SIG-M5 treated with dmso at 0.1 percent for 504 hours (cell line): ENCODE measurements at regions not wholly inside any gene's neighbourhood (a gene's known extent, or its start where the extent isn't known, plus 50 kb on each side); places are given as distances from the start of the nearest gene placed in this dataset.
A peak's percentile ranks its signal among the peaks of the same experiment; 100 is the strongest.

Source experiments
- DNase-seq: peaks from one replicate; lab custom pipeline; 2025; ENCODE audit not compliant: unreplicated experiment; lab: John Stamatoyannopoulos, UW

- DNase-seq: no peak
Observed at GRCh38 chr10:10294881-10295529, 722.7 kb upstream of the CELF2 start.

- no peak for DNase-seq
Observed at GRCh38 chr10:10295537-10295936, 722.1 kb upstream of the CELF2 start.

DNA sequence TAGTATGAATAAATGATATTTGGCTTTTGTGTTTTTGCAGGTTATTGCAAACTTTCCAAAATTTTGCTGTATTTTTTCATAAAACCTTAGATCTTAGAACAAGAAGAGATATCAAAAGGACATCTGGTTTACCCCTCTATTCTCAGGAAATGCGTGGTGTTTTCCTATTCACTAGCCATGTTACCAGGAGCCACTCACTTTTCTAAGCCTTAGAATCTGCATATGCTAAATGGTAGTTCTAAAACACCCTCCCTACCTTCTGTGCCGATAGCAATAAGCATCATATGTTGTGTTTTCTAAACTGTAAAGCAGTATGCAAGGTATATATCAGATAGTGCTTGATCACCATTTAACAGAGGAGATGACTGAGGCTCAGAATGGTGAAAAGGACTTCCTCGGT, 715.0 kb upstream of the CELF2 start:
- DNase-seq: no peak

- no peak for DNase-seq
Observed at GRCh38 chr10:10307036-10307435, 710.6 kb upstream of the CELF2 start.

- no peak for DNase-seq
Observed at GRCh38 chr10:10307551-10307950, 710.1 kb upstream of the CELF2 start.

DNA sequence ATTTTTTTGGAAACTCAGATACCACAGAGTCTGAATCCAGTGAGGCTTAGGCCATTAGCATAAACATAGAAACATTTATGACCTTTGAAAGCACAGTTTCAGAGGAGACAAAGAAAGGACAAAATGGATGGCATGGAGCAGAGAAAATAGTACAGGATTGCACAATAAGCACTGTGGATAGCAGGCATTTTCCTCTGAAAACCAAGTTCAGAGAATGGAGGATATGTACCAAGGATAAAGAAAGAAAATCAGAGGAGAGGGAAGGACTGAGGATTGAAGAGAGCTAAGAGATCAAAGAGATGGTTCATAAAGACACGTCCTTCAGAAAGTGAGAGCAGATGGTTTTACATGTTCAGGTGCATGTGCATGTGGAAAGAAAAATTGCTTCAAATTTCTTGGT, 707.2 kb upstream of the CELF2 start:
- DNase-seq: no peak

- DNase-seq: no peak
Observed at GRCh38 chr10:10311966-10312365, 705.7 kb upstream of the CELF2 start.

GRCh38 chr10:10313149-10313835, 704.4 kb upstream of the CELF2 start:
- peak; percentile 4 for DNase-seq

GRCh38 chr10:10314626-10315025, 703.0 kb upstream of the CELF2 start:
- no peak for DNase-seq

- DNase-seq: no peak
Observed at GRCh38 chr10:10315989-10316388, 701.7 kb upstream of the CELF2 start.

- DNase-seq: no peak
Observed at GRCh38 chr10:10317151-10317550, 700.5 kb upstream of the CELF2 start.

DNA sequence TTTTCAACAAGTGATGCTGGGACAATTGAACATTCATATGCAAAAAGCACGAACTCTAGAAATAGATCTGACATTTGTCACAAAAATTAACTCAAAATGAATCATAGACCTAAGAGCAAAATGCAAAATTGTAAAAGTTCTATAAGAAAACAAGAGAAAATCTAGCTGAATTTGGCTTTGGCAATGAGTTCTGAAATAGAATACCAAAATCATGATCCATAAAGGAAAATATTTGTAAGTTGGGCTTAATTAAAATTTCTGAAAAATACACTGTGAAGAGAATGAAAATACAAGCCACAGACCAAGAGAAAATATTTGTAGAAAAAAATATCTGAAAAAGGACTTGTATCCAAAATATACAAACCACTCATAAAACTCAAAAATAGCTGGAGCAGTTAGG, 698.8 kb upstream of the CELF2 start:
- no peak for DNase-seq

DNA sequence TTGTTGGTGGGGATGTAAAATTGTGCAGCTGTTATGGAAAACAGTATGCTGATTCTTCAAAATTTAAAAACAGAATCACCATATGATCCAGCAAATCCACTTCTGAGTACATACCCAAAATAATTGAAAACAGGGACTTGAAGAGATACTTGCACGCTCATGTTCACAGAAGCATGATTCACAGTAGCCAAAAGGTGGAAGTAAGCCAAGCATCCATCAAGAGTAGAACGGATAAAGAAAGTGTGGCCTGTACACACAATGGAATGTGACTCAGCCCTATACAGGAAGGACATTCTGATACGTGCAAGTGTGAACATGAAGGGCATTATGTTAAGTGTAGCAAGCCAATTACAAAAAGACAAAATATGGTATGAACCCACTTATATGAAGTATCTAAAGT, 696.7 kb upstream of the CELF2 start:
- DNase-seq: no peak

GRCh38 chr10:10326116-10326515, 691.6 kb upstream of the CELF2 start:
- no peak for DNase-seq

DNA sequence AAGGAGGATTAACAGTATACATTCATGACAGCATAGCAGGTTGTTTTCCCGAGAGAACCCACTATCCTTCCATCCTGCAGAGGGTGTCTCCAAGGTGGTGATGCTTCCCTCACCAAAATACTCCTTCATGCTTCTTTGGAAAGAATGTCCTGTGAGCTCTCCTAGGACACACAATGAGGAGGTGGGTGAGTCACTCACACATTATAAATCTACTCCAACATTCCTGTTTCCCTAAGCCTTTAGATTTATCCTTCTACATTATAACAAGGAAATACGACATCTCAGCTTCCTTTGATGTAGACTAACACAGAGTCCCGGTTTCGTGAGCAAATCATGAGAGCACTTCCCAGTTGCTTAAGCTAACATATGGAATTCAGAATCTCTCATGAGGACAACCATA, 689.7 kb upstream of the CELF2 start:
- no peak for DNase-seq

- no peak for DNase-seq
Observed at GRCh38 chr10:10330418-10330817, 687.3 kb upstream of the CELF2 start.

DNA sequence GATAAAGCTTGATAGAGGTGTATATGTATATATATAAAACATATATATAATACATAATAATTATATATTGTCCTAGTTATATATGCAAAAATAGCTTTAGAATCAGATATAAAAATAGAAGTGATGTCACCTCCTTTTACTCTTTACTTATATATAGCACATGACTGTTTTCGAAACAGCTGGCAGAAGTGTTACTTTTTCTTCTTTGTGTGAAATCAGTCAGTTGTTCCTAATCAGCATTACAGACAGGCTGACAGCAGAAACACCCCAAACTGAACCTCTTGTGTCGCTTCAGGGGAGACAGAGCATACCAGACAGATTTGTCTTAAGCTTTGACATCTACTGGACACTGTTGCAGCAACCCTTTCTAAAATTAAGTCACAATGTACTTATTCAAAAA, 684.9 kb upstream of the CELF2 start:
- DNase-seq: no peak

- DNase-seq: no peak
Observed at GRCh38 chr10:10333622-10334021, 684.0 kb upstream of the CELF2 start.

DNA sequence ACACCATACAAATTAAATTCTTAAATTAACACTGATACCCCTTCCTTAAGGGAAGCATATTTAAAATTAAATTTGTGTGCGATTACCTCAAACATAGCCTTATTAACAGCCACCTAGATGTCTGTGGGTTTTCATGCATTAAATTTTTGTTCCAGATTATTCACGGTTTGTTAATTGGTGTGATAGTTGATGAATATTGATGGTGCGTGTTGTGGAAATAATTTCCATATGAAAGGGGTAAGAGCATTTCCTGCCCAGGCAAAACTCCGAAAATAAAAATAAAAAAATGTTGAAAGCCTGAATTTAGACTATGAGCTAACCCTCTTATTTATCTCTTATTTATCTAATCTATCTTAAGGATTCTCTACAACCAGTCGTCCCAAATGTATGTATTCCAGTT, 679.3 kb upstream of the CELF2 start:
- no peak for DNase-seq

DNA sequence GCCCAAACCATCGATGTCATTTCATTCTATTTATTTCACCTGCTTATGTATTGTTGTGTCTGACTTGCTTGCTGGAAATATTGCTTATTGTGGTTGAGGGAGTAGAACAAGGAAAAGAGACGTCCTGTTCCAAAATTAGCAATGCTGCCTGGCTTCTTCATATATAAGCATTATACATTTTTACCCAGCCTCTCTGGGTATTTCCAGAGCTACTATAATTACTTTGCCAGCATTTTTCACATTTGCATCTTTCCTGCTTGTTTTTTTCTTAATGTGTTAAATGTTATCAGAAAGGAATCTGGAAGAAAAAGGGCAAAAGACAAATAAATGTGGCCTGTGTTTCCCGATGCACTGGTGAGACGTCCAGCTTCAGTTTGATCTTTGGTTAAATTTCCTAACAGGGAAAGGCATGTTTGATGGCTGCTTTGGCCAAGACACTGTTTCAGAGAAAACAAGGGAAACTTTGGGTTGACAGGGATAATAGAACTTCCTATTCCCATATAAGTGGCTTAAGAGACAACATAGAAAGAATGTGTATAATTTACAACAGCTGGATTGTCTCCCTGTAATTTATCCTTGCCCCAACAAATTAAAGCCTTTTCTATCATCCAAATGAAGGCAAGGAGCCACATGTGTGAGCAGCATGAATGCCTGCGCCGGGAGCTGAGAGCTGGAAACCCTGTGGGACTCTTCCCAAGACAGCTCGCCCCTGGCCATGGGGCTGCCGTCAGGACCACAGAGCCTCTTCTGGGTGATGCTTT, 671.1 kb upstream of the CELF2 start:
- DNase-seq: no peak

- DNase-seq: no peak
Observed at GRCh38 chr10:10350050-10350449, 667.6 kb upstream of the CELF2 start.

GRCh38 chr10:10351451-10351850, 666.2 kb upstream of the CELF2 start:
- DNase-seq: no peak
